Epithelial cell of prostate (primary cell): ENCODE measurements at regions not wholly inside any gene's neighbourhood (a gene's known extent, or its start where the extent isn't known, plus 50 kb on each side); places are given as distances from the start of the nearest gene placed in this dataset.

Source experiments
- DNase-seq: peaks from one replicate; pipeline ENCODE4 v3.0.0-alpha.2; 2011; ENCODE audit warnings: low read depth, low spot score
- H3K27ac ChIP-seq: fragments of 450-650 bp; 2 replicates; pipeline ENCODE4 v1.5.1; 2017; ENCODE audit warnings: mild to moderate bottlenecking

- DNase-seq: no peak
- H3K27ac ChIP-seq: no peak overlapping the region
These were observed 362.3 kb downstream of the RNF144A start for GRCh38 chr2:7279421-7279949.

- DNase-seq: no peak
- H3K27ac ChIP-seq: no peak overlapping the region
These were observed 363.6 kb downstream of the RNF144A start for GRCh38 chr2:7280790-7281189.

GRCh38 chr2:7281231-7282201, 364.3 kb downstream of the RNF144A start:
- H3K27ac ChIP-seq: no peak overlapping the region
- no peak for DNase-seq

- H3K27ac ChIP-seq: no peak overlapping the region
- no peak for DNase-seq
These were observed 368.9 kb downstream of the RNF144A start for GRCh38 chr2:7286120-7286519.

GRCh38 chr2:7288484-7288883, 371.3 kb downstream of the RNF144A start:
- DNase-seq: peak; percentile 91
- no peak overlapping the region for H3K27ac ChIP-seq

GRCh38 chr2:7289697-7290096, 372.5 kb downstream of the RNF144A start:
- H3K27ac ChIP-seq: no peak overlapping the region
- no peak for DNase-seq

GRCh38 chr2:7292154-7292691, 375.0 kb downstream of the RNF144A start:
- no peak overlapping the region for H3K27ac ChIP-seq
- no peak for DNase-seq

GRCh38 chr2:7309582-7309981, 392.4 kb downstream of the RNF144A start:
- DNase-seq: no peak
- H3K27ac ChIP-seq: no peak overlapping the region

GRCh38 chr2:7324706-7325105, 407.5 kb downstream of the RNF144A start:
- no peak overlapping the region for H3K27ac ChIP-seq

GRCh38 chr2:7325186-7325585, 408.0 kb downstream of the RNF144A start:
- DNase-seq: no peak
- no peak overlapping the region for H3K27ac ChIP-seq

More at GRCh38 chr2:7324706-7325105, 407.5 kb downstream of the RNF144A start:
- no peak for DNase-seq

- DNase-seq: no peak
- no peak overlapping the region for H3K27ac ChIP-seq
These were observed 412.3 kb downstream of the RNF144A start for GRCh38 chr2:7329465-7329864.

GRCh38 chr2:7333189-7333765, 416.1 kb downstream of the RNF144A start:
- no peak overlapping the region for H3K27ac ChIP-seq
- no peak for DNase-seq

- H3K27ac ChIP-seq: no peak overlapping the region
- no peak for DNase-seq
These were observed 416.8 kb downstream of the RNF144A start for GRCh38 chr2:7333960-7334493.

GRCh38 chr2:7338961-7339360, 421.7 kb downstream of the RNF144A start:
- peak; percentile 3 for DNase-seq
- no peak overlapping the region for H3K27ac ChIP-seq

GRCh38 chr2:7346336-7346735, 429.1 kb downstream of the RNF144A start:
- no peak for DNase-seq
- no peak overlapping the region for H3K27ac ChIP-seq

- no peak for DNase-seq
- no peak overlapping the region for H3K27ac ChIP-seq
These were observed 431.5 kb downstream of the RNF144A start for GRCh38 chr2:7348761-7349160.

- no peak for DNase-seq
- no peak overlapping the region for H3K27ac ChIP-seq
These were observed 435.0 kb downstream of the RNF144A start for GRCh38 chr2:7352191-7352590.

- no peak overlapping the region for H3K27ac ChIP-seq
- DNase-seq: no peak
These were observed 436.4 kb downstream of the RNF144A start for GRCh38 chr2:7353571-7353970.

- H3K27ac ChIP-seq: no peak overlapping the region
- no peak for DNase-seq
These were observed 438.6 kb downstream of the RNF144A start for GRCh38 chr2:7355781-7356180.

GRCh38 chr2:7356909-7357584, 439.8 kb downstream of the RNF144A start:
- no peak overlapping the region for H3K27ac ChIP-seq

More at GRCh38 chr2:7356909-7357584, 439.8 kb downstream of the RNF144A start:
- no peak for DNase-seq
